ENCODE measurements at regions not wholly inside any gene's neighbourhood (a gene's known extent, or its start where the extent isn't known, plus 50 kb on each side); places are given as distances from the start of the nearest gene placed in this dataset.

DNA sequence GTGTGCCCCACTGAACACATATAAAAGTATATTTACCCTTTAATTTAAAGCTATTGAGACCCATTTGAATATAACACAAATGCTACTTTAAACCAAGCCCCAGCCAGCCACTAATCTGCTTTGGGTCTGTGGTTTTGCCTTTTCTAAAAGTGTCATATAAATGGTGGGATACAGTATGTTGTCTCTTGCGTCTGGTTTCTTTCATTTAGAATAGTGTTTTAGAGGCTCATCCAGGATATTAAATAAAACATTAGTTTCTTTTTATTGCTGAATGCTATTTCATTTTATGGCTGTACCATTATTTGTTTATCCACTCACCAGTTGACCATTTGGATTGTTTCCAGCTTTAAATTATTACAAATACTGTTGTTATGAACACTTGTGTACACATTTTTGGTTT lies 290.5 kb upstream of the SORL1-AS1 start:
- Histone ChIP-seq H3K9me3 (no peaks in the 10 kb centered on the region), H3K36me3 (no peaks in the 10 kb centered on the region), H3K4me1 (peaks cover 7% of the 10 kb centered on the region), H3K4me3 (no peak overlapping the region), H3K27me3 (no peaks in the 10 kb centered on the region), H3K27ac (no peak overlapping the region)
- DNase-seq (ENCODE audit: extremely low spot score in 2 of 2) = no peak
- intact Hi-C loops (cut with DNase I) = no loop called here
- TF ChIP-seq POLR2A (IDR thresholded peaks at IDR 0.05) = no peak
- no peak for TF ChIP-seq POLR2AphosphoS5 (IDR thresholded peaks at IDR 0.05; ENCODE audit: insufficient read depth in 1 of 2, low read depth in 1 of 2)
- TF ChIP-seq, protein P1, sequence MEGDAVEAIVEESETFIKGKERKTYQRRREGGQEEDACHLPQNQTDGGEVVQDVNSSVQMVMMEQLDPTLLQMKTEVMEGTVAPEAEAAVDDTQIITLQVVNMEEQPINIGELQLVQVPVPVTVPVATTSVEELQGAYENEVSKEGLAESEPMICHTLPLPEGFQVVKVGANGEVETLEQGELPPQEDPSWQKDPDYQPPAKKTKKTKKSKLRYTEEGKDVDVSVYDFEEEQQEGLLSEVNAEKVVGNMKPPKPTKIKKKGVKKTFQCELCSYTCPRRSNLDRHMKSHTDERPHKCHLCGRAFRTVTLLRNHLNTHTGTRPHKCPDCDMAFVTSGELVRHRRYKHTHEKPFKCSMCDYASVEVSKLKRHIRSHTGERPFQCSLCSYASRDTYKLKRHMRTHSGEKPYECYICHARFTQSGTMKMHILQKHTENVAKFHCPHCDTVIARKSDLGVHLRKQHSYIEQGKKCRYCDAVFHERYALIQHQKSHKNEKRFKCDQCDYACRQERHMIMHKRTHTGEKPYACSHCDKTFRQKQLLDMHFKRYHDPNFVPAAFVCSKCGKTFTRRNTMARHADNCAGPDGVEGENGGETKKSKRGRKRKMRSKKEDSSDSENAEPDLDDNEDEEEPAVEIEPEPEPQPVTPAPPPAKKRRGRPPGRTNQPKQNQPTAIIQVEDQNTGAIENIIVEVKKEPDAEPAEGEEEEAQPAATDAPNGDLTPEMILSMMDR (IDR thresholded peaks at IDR 0.05) = no peak

DNA sequence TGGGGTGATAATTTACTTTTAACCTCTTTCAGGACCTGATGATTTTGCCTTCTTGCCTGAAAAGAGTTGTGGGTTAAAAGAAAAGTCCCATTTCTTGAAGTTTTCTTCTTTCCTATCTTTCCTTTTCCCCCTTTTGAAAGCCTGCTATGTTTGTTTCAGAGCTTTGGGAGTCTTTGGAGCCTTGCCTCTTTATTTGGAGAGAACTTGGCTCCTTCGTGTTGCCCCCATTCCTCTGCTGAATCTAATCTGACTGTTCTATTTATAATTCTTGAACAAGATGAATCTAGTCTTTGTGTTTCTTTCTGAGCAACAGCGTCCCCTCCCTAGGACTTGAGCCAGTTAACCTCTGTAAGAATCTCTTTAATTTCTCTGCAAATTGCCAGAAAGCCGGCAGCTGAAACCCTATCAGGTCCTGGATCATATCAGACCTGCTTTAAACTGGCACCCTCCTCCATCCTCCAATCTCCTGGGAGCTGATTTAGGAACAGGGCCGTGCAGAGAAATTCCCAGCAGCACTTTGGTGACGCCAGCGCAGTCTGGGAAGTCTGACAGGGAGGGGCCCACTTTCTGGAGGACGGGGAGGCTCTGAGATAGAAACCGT lies 289.1 kb upstream of the SORL1-AS1 start:
- Histone ChIP-seq H3K36me3 (no peaks in the 10 kb centered on the region), H3K9me3 (no peaks in the 10 kb centered on the region), H3K27ac (peak overlapping the region; percentile 81), H3K4me3 (peak overlapping the region in 1 of 2 donors; percentile 11), H3K4me1 (peaks cover 7% of the 10 kb centered on the region), H3K27me3 (no peaks in the 10 kb centered on the region)
- DNase-seq (ENCODE audit: extremely low spot score in 2 of 2) = no peak
- intact Hi-C loops (cut with DNase I) = no loop called here
- TF ChIP-seq POLR2AphosphoS5 (IDR thresholded peaks at IDR 0.05; ENCODE audit: insufficient read depth in 1 of 2, low read depth in 1 of 2) = no peak
- TF ChIP-seq, protein P1 (IDR thresholded peaks at IDR 0.05) = no peak
- TF ChIP-seq POLR2A (IDR thresholded peaks at IDR 0.05) = no peak

DNA sequence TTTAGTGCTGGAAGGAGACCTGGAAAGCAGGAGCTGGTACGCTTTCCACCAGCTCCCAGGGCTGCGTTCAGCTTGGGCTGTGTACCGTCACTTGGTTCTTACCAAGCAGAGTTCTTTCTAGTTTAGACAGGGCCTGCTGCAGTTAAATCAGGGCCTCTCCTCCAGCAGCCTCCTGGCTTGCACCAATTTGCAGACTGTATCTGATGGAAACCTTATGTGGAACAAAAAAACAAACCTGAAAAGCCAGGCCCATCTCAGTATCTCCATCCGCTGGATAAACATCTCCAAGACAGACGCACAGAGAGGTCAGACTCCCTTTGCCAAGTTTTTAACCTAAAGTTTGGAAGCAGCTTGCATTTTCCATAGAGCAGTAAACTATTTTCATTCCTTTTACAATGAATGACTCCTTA lies 288.6 kb upstream of the SORL1-AS1 start:
- peak overlapping the region; percentile 81 for H3K27ac ChIP-seq
- H3K4me1 ChIP-seq = peaks cover 7% of the 10 kb centered on the region
- H3K4me3 ChIP-seq = peak overlapping the region in 1 of 2 donors; percentile 11
- H3K27me3 ChIP-seq = no peaks in the 10 kb centered on the region
- no peak for DNase-seq (ENCODE audit: extremely low spot score in 2 of 2)
- intact Hi-C loops (cut with DNase I) = no loop called here
- TF ChIP-seq POLR2A (IDR thresholded peaks at IDR 0.05) (no peak), POLR2AphosphoS5 (IDR thresholded peaks at IDR 0.05; ENCODE audit: insufficient read depth in 1 of 2, low read depth in 1 of 2) (no peak)
- TF ChIP-seq, protein P1 (IDR thresholded peaks at IDR 0.05) = no peak
- H3K9me3 ChIP-seq = no peaks in the 10 kb centered on the region
- no peaks in the 10 kb centered on the region for H3K36me3 ChIP-seq

DNA sequence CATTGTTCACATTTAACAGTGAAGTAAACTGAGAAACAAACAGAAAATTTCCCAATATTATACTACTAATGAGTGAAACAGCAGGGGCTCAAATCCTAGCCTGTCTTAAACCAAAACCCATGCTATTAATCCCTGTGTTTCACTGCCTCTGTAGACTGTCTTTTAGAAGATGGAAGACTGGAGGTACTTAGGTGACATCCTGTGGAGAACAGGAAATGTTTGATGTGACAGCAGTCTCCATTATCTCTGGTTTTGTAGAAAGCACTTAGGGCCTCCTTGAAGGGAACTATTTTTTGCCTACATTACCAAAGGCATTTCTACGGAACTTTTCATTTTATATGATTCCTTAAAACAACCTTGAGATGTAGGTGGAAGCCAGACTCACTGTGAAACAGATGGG lies 288.1 kb upstream of the SORL1-AS1 start:
- Histone ChIP-seq H3K4me3 (peak overlapping the region in 1 of 2 donors; percentile 11), H3K4me1 (peaks cover 7% of the 10 kb centered on the region), H3K36me3 (no peaks in the 10 kb centered on the region), H3K27me3 (no peaks in the 10 kb centered on the region), H3K9me3 (no peaks in the 10 kb centered on the region), H3K27ac (peak overlapping the region; percentile 81)
- TF ChIP-seq, protein P1 (IDR thresholded peaks at IDR 0.05) = no peak
- TF ChIP-seq POLR2AphosphoS5 (IDR thresholded peaks at IDR 0.05; ENCODE audit: insufficient read depth in 1 of 2, low read depth in 1 of 2) (no peak), POLR2A (IDR thresholded peaks at IDR 0.05) (no peak)
- intact Hi-C loops (cut with DNase I) = no loop called here
- no peak for DNase-seq (ENCODE audit: extremely low spot score in 2 of 2)

DNA sequence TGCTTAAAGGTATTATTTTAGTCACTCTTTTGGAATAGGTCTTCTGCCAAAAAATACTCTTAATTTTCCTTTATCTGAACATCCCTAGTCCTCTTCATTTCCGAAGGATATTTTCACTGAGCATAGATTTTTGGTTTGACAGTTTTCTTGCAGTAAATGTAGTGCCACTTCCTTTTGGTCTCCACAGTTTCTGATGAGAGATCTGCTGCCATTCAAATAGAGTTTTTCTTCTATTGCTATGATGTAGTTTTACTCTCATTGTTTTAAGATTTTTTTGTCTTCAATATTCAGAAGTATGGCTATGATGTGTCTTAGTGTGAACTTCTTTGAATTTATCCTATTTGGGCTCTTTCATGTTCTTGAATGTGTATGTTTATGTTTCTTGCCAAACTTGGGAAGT lies 281.1 kb upstream of the SORL1-AS1 start:
- no peak overlapping the region for H3K27ac ChIP-seq
- intact Hi-C loops (cut with DNase I) = no loop called here
- H3K4me1 ChIP-seq = no peaks in the 10 kb centered on the region
- no peaks in the 10 kb centered on the region for H3K27me3 ChIP-seq
- TF ChIP-seq POLR2AphosphoS5 (IDR thresholded peaks at IDR 0.05; ENCODE audit: insufficient read depth in 1 of 2, low read depth in 1 of 2) (no peak), POLR2A (IDR thresholded peaks at IDR 0.05) (no peak)
- TF ChIP-seq, protein P1 (IDR thresholded peaks at IDR 0.05) = no peak
- H3K4me3 ChIP-seq = no peak overlapping the region
- no peaks in the 10 kb centered on the region for H3K36me3 ChIP-seq
- H3K9me3 ChIP-seq = no peaks in the 10 kb centered on the region
- DNase-seq (ENCODE audit: extremely low spot score in 2 of 2) = no peak

Data from vagina (tissue), 2 donors.